Caco-2 (cell line): ENCODE measurements at regions not wholly inside any gene's neighbourhood (a gene's known extent, or its start where the extent isn't known, plus 50 kb on each side); places are given as distances from the start of the nearest gene placed in this dataset.

ENCODE experiments used
- BruUV-seq: library from RNA; stranded (reverse); fragments of 400-500 nt; replicated peaks from 2 replicates; lab custom pipeline; 2021; lab: Mats Ljungman, UMichigan
- CTCF ChIA-PET: fragments of 300-600 bp; sonication (Branson Sonifier 250); formaldehyde crosslinking; loops from one replicate; lab custom pipeline; 2022; ENCODE audit warnings: antibody characterized with exemption; lab: Charles Lee
- POLR2A ChIA-PET: fragments of 300-600 bp; sonication (Branson Sonifier 250); formaldehyde crosslinking; loops from one replicate; lab custom pipeline; 2022; ENCODE audit warnings: antibody characterized with exemption; lab: Charles Lee
- DNase-seq, 2 experiments: peaks; one replicate each; pipeline versions ENCODE4 v3.0.0 to v3.0.0-alpha.2; 2020 to 2022
- H3K27me3 ChIP-seq: replicated peaks from 2 replicates; pipeline ENCODE4 v1.6.0; 2011; ENCODE audit warnings: low read length; ENCODE audit not compliant: control insufficient read depth, insufficient read depth
- H3K36me3 ChIP-seq: 2 replicates; pipeline ENCODE4 v1.5.1; 2011; ENCODE audit warnings: low read length; ENCODE audit not compliant: control insufficient read depth, insufficient read depth
- H3K4me1 ChIP-seq: fragments of 250-450 bp; sonication (Bioruptor Pico); 2 replicates; pipeline ENCODE4 v1.5.1; 2020; ENCODE audit warnings: mild to moderate bottlenecking
- H3K4me3 ChIP-seq: 2 replicates; pipeline ENCODE4 v1.5.1; 2011; ENCODE audit warnings: low read depth, mild to moderate bottlenecking, control low read depth, low read length
- H3K9me3 ChIP-seq: fragments of 250-450 bp; sonication (Bioruptor Pico); 2 replicates; pipeline ENCODE4 v1.5.1; 2020; ENCODE audit warnings: mild to moderate bottlenecking, moderate library complexity
- H3K27ac Mint-ChIP-seq: one replicate; pipeline ENCODE4 v1.8.0; 2022; ENCODE audit warnings: mixed read lengths; ENCODE audit not compliant: unreplicated experiment
- H3K27me3 Mint-ChIP-seq: one replicate; pipeline ENCODE4 v1.8.0; 2022; ENCODE audit warnings: mixed read lengths; ENCODE audit not compliant: insufficient read depth, unreplicated experiment
- H3K36me3 Mint-ChIP-seq: one replicate; pipeline ENCODE4 v1.8.0; 2022; ENCODE audit warnings: mild to moderate bottlenecking, mixed read lengths; ENCODE audit not compliant: insufficient read depth, unreplicated experiment
- H3K4me1 Mint-ChIP-seq: one replicate; pipeline ENCODE4 v1.8.0; 2022; ENCODE audit warnings: low read depth, mixed read lengths; ENCODE audit not compliant: unreplicated experiment
- H3K4me3 Mint-ChIP-seq: one replicate; pipeline ENCODE4 v1.8.0; 2022; ENCODE audit warnings: mild to moderate bottlenecking, moderate library complexity, mixed read lengths; ENCODE audit not compliant: unreplicated experiment
- H3K9me3 Mint-ChIP-seq: one replicate; pipeline ENCODE4 v1.8.0; 2022; ENCODE audit warnings: mixed read lengths; ENCODE audit not compliant: unreplicated experiment
- CTCF ChIP-seq, 2 experiments: fragments of 200-600 bp in 1 of 2; IDR thresholded peaks; 1 replicate in 1 of 2; 2 replicates in 1 of 2; pipeline versions ENCODE4 v1.5.1 to v1.8.0; 2011 to 2022; ENCODE audit warnings: antibody characterized with exemption in 1 of 2, control low read depth in 1 of 2, inconsistent platforms in 1 of 2, low read depth in 1 of 2, low read length in 1 of 2, mild to moderate bottlenecking in 1 of 2, moderate library complexity in 1 of 2; ENCODE audit not compliant: insufficient read depth in 1 of 2, severe bottlenecking in 1 of 2, unreplicated experiment in 1 of 2
- intact Hi-C: fragments of 100-400 bp; cut with micrococcal nuclease; formaldehyde crosslinking; loops from one replicate; pipeline ENCODE4 v1.10.0; 2022; ENCODE audit not compliant: unreplicated experiment

DNA sequence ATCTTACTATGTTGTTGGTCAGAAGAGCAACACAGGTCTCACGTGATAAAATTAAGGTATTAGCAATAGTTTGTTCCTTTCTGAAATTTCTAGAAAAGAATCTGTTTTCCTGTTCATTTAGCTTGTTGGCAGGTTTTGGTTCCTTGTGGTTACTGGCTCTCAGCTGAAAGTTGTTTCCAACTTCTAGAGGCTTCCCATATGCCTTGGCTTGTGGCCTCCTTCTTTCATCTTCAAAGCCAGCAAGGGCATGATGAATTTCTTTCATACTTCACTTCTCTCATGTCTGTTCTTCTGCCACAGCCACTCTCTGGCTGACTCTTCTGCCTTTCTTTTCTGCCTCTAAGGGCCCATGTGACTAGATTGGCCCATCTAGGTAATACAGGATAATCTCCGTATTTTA is 193.7 kb downstream of the TRIB2 start:
- TF ChIP-seq CTCF (IDR thresholded peaks at IDR 0.05; ENCODE audit: insufficient read depth in 1 of 2, low read depth in 1 of 2, low read length in 1 of 2, severe bottlenecking in 1 of 2, unreplicated experiment in 1 of 2), result no peak
- Histone ChIP-seq H3K4me1 (no peaks in the 10 kb centered on the region), H3K9me3 (no peaks in the 10 kb centered on the region), H3K4me3 (no peak overlapping the region), H3K27me3 (no peaks in the 10 kb centered on the region), H3K36me3 (no peaks in the 10 kb centered on the region)
- no peaks in the 10 kb centered on the region for H3K4me1 Mint-ChIP-seq
- no peak overlapping the region for H3K4me3 Mint-ChIP-seq
- ChIA-PET CTCF (no interaction called here), POLR2A (no interaction called here)
- intact Hi-C loops, result no loop called here
- DNase-seq, result no peak
- no peaks in the 10 kb centered on the region for H3K36me3 Mint-ChIP-seq
- H3K27me3 Mint-ChIP-seq, result peaks cover 3% of the 10 kb centered on the region
- no TSS peak for BruUV-seq
- no peak overlapping the region for H3K27ac Mint-ChIP-seq
- H3K9me3 Mint-ChIP-seq, result no peaks in the 10 kb centered on the region

DNA sequence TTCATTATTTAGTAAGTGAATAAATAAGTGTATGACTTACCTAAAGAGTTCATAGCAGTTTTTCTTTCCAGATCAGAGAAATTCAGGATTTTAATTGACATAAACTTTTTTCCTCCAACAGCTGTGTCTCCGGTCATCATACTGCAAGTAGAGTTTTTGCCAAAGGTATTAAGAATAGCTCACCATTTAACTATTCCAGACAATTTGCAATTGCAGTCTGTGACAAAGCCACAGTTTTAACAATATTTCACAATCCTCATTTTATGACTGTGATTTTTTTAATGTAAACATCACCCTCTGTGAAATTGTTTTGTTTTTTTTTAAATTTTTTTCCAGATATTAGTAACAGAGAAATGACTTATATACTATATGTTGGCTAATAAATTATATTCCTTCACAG is 199.1 kb downstream of the TRIB2 start:
- H3K36me3 Mint-ChIP-seq, result no peaks in the 10 kb centered on the region
- ChIA-PET CTCF (no interaction called here), POLR2A (no interaction called here)
- H3K27me3 ChIP-seq, result no peaks in the 10 kb centered on the region
- intact Hi-C loops, result no loop called here
- no peak overlapping the region for H3K4me3 Mint-ChIP-seq
- H3K4me3 ChIP-seq, result no peak overlapping the region
- no peak overlapping the region for H3K27ac Mint-ChIP-seq
- no peaks in the 10 kb centered on the region for H3K36me3 ChIP-seq
- TF ChIP-seq CTCF (IDR thresholded peaks at IDR 0.05; ENCODE audit: insufficient read depth in 1 of 2, low read depth in 1 of 2, low read length in 1 of 2, severe bottlenecking in 1 of 2, unreplicated experiment in 1 of 2), result no peak
- DNase-seq, result no peak
- no peaks in the 10 kb centered on the region for H3K9me3 Mint-ChIP-seq
- peaks cover 9% of the 10 kb centered on the region for H3K4me1 ChIP-seq
- no peaks in the 10 kb centered on the region for H3K9me3 ChIP-seq
- peaks cover 5% of the 10 kb centered on the region for H3K4me1 Mint-ChIP-seq
- no TSS peak for BruUV-seq
- peaks cover 3% of the 10 kb centered on the region for H3K27me3 Mint-ChIP-seq

DNA sequence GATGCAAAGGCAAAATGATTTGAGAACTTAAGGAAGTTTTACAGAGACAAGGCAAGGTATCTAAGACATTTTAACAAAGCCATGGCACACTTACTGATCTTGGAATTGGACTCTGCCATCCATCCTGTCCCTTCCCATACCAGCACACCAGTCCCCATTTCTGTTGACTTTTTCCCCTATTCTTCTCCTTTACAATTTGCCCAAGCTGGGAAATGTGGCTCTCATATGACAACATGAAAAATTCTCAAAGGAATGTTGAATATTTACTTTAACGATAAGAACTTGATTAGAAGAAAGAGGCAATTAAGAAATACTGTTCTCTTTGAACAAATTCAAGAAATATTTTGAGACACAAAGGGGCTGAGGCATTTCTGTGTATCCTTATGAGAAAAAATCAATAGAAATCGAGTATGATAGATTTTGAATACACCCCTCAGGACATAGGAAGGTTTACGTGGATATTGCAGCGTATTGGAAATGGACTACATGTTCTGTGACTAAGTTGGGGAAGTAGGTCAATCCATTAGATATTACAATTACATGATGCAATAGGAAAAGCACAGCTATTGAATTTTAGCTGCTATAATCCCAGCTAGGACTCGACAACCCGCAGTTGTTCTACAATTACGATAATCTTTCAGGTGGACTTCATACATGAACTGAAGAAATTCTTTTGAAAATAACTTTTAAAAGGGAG is 201.6 kb downstream of the TRIB2 start:
- no peak overlapping the region for H3K27ac Mint-ChIP-seq
- H3K4me3 Mint-ChIP-seq, result no peak overlapping the region
- Histone ChIP-seq H3K4me1 (peaks cover 9% of the 10 kb centered on the region), H3K4me3 (no peak overlapping the region), H3K27me3 (no peaks in the 10 kb centered on the region), H3K36me3 (no peaks in the 10 kb centered on the region), H3K9me3 (no peaks in the 10 kb centered on the region)
- H3K27me3 Mint-ChIP-seq, result peaks cover 3% of the 10 kb centered on the region
- no peak for DNase-seq
- no TSS peak for BruUV-seq
- CTCF ChIA-PET, result no interaction called here
- no peaks in the 10 kb centered on the region for H3K9me3 Mint-ChIP-seq
- H3K36me3 Mint-ChIP-seq, result no peaks in the 10 kb centered on the region
- H3K4me1 Mint-ChIP-seq, result peaks cover 5% of the 10 kb centered on the region
- TF ChIP-seq CTCF (IDR thresholded peaks at IDR 0.05; ENCODE audit: insufficient read depth in 1 of 2, low read depth in 1 of 2, low read length in 1 of 2, severe bottlenecking in 1 of 2, unreplicated experiment in 1 of 2), result no peak
- POLR2A ChIA-PET, result no interaction called here
- intact Hi-C loops, result no loop called here
